ENCODE measurements at regions not wholly inside any gene's neighbourhood (a gene's known extent, or its start where the extent isn't known, plus 50 kb on each side); places are given as distances from the start of the nearest gene placed in this dataset.

- Histone ChIP-seq H3K27me3 (no peaks in the 10 kb centered on the region), H3K36me3 (no peaks in the 10 kb centered on the region), H3K27ac (peak overlapping the region; percentile 36 to 61 (median 45)), H3K9me3 (no peaks in the 10 kb centered on the region), H3K4me3 (replicated peaks in 1 of 3) (no peak overlapping the region), H3K4me1 (no peaks in the 10 kb centered on the region)
- 67 to 87% methylated on average over 5 of the region's 5 CpGs for WGBS, 2 donors
- DNase-seq, result no peak
- TF ChIP-seq CTCF (IDR thresholded peaks at IDR 0.05) (no peak), POLR2A (IDR thresholded peaks at IDR 0.05) (no peak)
- intact Hi-C loops (cut with DNase I), result no loop called here
Observed at GRCh38 chr9:134591573-134591981, 50.0 kb upstream of the COL5A1 start.

All from thyroid gland (tissue), 4 donors.